Smooth muscle cell (in vitro differentiated cells): ENCODE measurements at regions not wholly inside any gene's neighbourhood (a gene's known extent, or its start where the extent isn't known, plus 50 kb on each side); places are given as distances from the start of the nearest gene placed in this dataset.

Experiments
- DNase-seq: peaks from one replicate; lab custom pipeline; 2025; ENCODE audit not compliant: unreplicated experiment; lab: John Stamatoyannopoulos, UW
- H2AFZ ChIP-seq: fragments of 200-600 bp; sonication (generic); 2 replicates; pipeline ENCODE4 v1.6.0; 2016; ENCODE audit warnings: antibody characterized with exemption, low read depth, mild to moderate bottlenecking
- H3F3A ChIP-seq: fragments of 200-600 bp; sonication (generic); 2 replicates; pipeline ENCODE4 v1.6.0; 2017; ENCODE audit warnings: antibody characterized with exemption, low read depth
- H3K27ac ChIP-seq: fragments of 200-600 bp; sonication (generic); 2 replicates; pipeline ENCODE4 v1.5.1; 2016; ENCODE audit warnings: low read depth, mild to moderate bottlenecking
- H3K27me3 ChIP-seq: fragments of 200-600 bp; sonication (generic); 2 replicates; pipeline ENCODE4 v1.6.1; 2016; ENCODE audit warnings: low read depth, mild to moderate bottlenecking
- H3K36me3 ChIP-seq: fragments of 200-600 bp; sonication (generic); 2 replicates; pipeline ENCODE4 v1.5.1; 2016; ENCODE audit warnings: low read depth
- H3K4me1 ChIP-seq: fragments of 200-600 bp; sonication (generic); 2 replicates; pipeline ENCODE4 v1.5.1; 2016; ENCODE audit warnings: low read depth
- H3K4me2 ChIP-seq: fragments of 200-600 bp; sonication (generic); 2 replicates; pipeline ENCODE4 v1.6.0; 2016; ENCODE audit warnings: mild to moderate bottlenecking
- H3K4me3 ChIP-seq: fragments of 200-600 bp; sonication (generic); 2 replicates; pipeline ENCODE4 v1.5.1; 2016; ENCODE audit warnings: mild to moderate bottlenecking
- H3K79me2 ChIP-seq: fragments of 200-600 bp; sonication (generic); 2 replicates; pipeline ENCODE4 v1.6.0; 2016; ENCODE audit warnings: low read depth, mild to moderate bottlenecking
- H3K9ac ChIP-seq: fragments of 200-600 bp; sonication (generic); 2 replicates; pipeline ENCODE4 v1.6.0; 2016; ENCODE audit warnings: low read depth
- H3K9me3 ChIP-seq: fragments of 200-600 bp; sonication (generic); replicated peaks from 2 replicates; pipeline ENCODE4 v1.5.1; 2016; ENCODE audit warnings: low read depth
- H4K20me1 ChIP-seq: fragments of 200-600 bp; sonication (generic); 2 replicates; pipeline ENCODE4 v1.6.0; 2016; ENCODE audit warnings: low read depth
- WGBS: methylation state at CpG from one replicate; pipeline ENCODE4 v1.1.7; 2016; ENCODE audit warnings: low lambda C conversion rate; 5-methylcytosine and 5-hydroxymethylcytosine counted together
- TF ChIP-seq, protein P1 (sequence below): fragments of 200-600 bp; sonication (generic); IDR thresholded peaks from 2 replicates; pipeline ENCODE4 v1.5.1; 2017; ENCODE audit warnings: borderline replicate concordance, mild to moderate bottlenecking, antibody characterized with exemption; ENCODE audit not compliant: insufficient read depth, poor library complexity, severe bottlenecking

DNA sequence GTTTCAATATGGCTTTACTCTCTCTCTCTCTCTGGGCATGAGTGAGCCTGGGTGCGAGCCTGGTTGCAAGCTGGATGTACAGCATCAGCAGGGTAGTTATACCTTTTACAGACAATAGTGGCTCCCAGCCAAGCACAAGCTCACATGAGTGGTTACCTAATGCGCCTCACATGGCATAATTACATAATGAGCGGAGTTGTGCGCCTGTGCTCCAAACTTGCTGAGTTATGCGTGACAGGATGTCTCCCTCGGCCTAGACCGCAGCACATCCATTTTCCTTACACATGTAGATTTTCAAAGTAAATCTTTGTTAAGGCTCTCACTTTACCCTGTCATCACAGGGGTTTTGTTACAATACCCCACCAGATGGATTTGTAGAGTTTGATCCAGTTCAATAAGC, 233.5 kb upstream of the WWC1 start:
- no peak overlapping the region for H2AFZ ChIP-seq
- no peaks in the 10 kb centered on the region for H3F3A ChIP-seq
- no peaks in the 10 kb centered on the region for H3K79me2 ChIP-seq
- H4K20me1 ChIP-seq, result no peaks in the 10 kb centered on the region
- H3K36me3 ChIP-seq, result no peaks in the 10 kb centered on the region
- no peak overlapping the region for H3K27ac ChIP-seq
- no peak overlapping the region for H3K4me2 ChIP-seq
- H3K4me3 ChIP-seq, result no peak overlapping the region
- no peak overlapping the region for H3K9ac ChIP-seq
- H3K9me3 ChIP-seq, result no peaks in the 10 kb centered on the region
- H3K4me1 ChIP-seq, result no peaks in the 10 kb centered on the region
- H3K27me3 ChIP-seq, result no peaks in the 10 kb centered on the region
- DNase-seq, result no peak
- TF ChIP-seq, protein P1, sequence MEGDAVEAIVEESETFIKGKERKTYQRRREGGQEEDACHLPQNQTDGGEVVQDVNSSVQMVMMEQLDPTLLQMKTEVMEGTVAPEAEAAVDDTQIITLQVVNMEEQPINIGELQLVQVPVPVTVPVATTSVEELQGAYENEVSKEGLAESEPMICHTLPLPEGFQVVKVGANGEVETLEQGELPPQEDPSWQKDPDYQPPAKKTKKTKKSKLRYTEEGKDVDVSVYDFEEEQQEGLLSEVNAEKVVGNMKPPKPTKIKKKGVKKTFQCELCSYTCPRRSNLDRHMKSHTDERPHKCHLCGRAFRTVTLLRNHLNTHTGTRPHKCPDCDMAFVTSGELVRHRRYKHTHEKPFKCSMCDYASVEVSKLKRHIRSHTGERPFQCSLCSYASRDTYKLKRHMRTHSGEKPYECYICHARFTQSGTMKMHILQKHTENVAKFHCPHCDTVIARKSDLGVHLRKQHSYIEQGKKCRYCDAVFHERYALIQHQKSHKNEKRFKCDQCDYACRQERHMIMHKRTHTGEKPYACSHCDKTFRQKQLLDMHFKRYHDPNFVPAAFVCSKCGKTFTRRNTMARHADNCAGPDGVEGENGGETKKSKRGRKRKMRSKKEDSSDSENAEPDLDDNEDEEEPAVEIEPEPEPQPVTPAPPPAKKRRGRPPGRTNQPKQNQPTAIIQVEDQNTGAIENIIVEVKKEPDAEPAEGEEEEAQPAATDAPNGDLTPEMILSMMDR, result no peak
- WGBS, result 97% methylated on average over 7 of the region's 7 CpGs

DNA sequence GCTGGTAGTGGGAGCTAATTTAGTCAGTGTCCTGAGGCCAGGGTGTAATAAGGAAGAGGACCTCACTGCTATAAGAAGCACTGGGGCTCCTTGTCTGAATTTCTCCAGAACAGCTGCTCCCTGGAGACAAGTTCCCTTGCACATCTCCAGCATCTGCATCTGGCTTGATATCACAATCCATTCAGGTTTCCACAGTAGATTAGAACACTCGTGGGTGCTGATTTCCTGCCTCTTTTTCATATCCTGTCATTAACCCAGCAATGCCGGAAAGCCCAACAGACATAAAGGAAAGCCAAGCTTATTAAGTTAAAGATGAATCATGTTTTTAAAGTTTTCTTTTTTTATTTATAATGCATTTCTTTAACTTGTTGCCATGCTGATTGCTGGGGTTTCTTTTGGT, 232.3 kb upstream of the WWC1 start:
- Histone ChIP-seq H3K27ac (no peak overlapping the region), H3K4me2 (no peak overlapping the region), H3K9ac (no peak overlapping the region), H4K20me1 (no peaks in the 10 kb centered on the region), H3K4me1 (no peaks in the 10 kb centered on the region), H3K36me3 (no peaks in the 10 kb centered on the region), H3F3A (no peaks in the 10 kb centered on the region), H3K79me2 (no peaks in the 10 kb centered on the region), H2AFZ (no peak overlapping the region), H3K9me3 (no peaks in the 10 kb centered on the region), H3K4me3 (no peak overlapping the region), H3K27me3 (no peaks in the 10 kb centered on the region)
- no peak for DNase-seq
- TF ChIP-seq, protein P1, result no peak
- 37% methylated on average over 2 of the region's 2 CpGs for WGBS

DNA sequence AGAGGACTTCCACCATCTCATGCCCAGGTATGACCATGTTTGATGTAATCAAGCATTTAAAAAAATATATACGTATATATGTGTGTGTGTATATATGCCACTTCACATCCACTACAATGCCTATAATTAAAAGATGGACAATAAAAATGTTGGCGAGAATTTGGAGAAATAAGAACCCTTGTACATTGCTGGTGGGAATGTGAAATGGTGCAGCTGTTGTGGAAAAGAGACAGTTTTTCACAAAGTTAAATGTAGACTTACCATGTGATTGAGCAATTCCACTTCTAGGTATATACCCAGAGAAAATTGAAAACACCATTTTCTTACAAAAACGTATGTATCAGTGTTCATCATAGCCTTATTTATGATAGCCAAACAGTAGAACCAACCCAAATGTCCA, 229.2 kb upstream of the WWC1 start:
- H3K9me3 ChIP-seq, result no peaks in the 10 kb centered on the region
- H2AFZ ChIP-seq, result no peak overlapping the region
- H3K36me3 ChIP-seq, result no peaks in the 10 kb centered on the region
- TF ChIP-seq, protein P1, result no peak
- H3K4me3 ChIP-seq, result no peak overlapping the region
- H3K4me2 ChIP-seq, result no peak overlapping the region
- no peak for DNase-seq
- no peak overlapping the region for H3K9ac ChIP-seq
- 93% methylated on average over 3 of the region's 3 CpGs for WGBS
- H3K79me2 ChIP-seq, result no peaks in the 10 kb centered on the region
- no peaks in the 10 kb centered on the region for H4K20me1 ChIP-seq
- no peaks in the 10 kb centered on the region for H3K4me1 ChIP-seq
- no peaks in the 10 kb centered on the region for H3K27me3 ChIP-seq
- no peaks in the 10 kb centered on the region for H3F3A ChIP-seq
- H3K27ac ChIP-seq, result no peak overlapping the region

DNA sequence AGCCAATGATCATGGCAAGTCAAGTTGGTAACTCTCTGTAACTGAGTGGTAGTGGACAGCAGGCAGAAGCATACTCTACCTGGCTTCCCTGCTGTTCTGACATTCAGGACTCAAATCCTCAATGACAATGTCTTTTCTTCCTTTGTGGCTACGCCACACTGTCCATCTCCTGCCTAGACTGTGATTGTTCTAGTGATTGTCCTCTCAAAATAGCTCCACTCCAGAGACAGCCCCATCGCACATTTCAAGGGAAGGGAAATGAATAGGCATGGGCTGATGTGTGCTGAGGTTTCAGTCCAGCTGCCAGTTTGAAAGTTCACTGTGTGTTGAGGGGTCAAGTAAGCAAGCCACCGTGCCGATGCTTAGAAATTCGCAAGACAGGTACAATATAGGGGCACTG, 227.0 kb upstream of the WWC1 start:
- TF ChIP-seq, protein P1, result no peak
- WGBS, result 94% methylated on average over 5 of the region's 5 CpGs
- H3K9me3 ChIP-seq, result no peaks in the 10 kb centered on the region

More for the DNA sequence above, 227.0 kb upstream of the WWC1 start:
- Histone ChIP-seq H3K4me3 (no peak overlapping the region), H3K79me2 (no peaks in the 10 kb centered on the region), H3K4me2 (no peak overlapping the region), H3K9ac (no peak overlapping the region), H4K20me1 (no peaks in the 10 kb centered on the region), H3K36me3 (no peaks in the 10 kb centered on the region), H3K27ac (no peak overlapping the region), H3F3A (no peaks in the 10 kb centered on the region), H3K4me1 (no peaks in the 10 kb centered on the region), H3K27me3 (no peaks in the 10 kb centered on the region), H2AFZ (no peak overlapping the region)
- no peak for DNase-seq
